ENCODE measurements at regions not wholly inside any gene's neighbourhood (a gene's known extent, or its start where the extent isn't known, plus 50 kb on each side); places are given as distances from the start of the nearest gene placed in this dataset.

GRCh38 chr13:82947191-82947621, 935.1 kb downstream of the SLITRK1 start:
- TF ChIP-seq MYC (IDR thresholded peaks at IDR 0.05; ENCODE audit: borderline replicate concordance, low read length) (no peak), MAFK (IDR thresholded peaks at IDR 0.05; ENCODE audit: partially characterized antibody) (no peak)
- TF ChIP-seq, protein P1, sequence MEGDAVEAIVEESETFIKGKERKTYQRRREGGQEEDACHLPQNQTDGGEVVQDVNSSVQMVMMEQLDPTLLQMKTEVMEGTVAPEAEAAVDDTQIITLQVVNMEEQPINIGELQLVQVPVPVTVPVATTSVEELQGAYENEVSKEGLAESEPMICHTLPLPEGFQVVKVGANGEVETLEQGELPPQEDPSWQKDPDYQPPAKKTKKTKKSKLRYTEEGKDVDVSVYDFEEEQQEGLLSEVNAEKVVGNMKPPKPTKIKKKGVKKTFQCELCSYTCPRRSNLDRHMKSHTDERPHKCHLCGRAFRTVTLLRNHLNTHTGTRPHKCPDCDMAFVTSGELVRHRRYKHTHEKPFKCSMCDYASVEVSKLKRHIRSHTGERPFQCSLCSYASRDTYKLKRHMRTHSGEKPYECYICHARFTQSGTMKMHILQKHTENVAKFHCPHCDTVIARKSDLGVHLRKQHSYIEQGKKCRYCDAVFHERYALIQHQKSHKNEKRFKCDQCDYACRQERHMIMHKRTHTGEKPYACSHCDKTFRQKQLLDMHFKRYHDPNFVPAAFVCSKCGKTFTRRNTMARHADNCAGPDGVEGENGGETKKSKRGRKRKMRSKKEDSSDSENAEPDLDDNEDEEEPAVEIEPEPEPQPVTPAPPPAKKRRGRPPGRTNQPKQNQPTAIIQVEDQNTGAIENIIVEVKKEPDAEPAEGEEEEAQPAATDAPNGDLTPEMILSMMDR (IDR thresholded peaks at IDR 0.05), result no peak

Data from A549 (cell line).